RWPE1 (cell line): ENCODE measurements at regions not wholly inside any gene's neighbourhood (a gene's known extent, or its start where the extent isn't known, plus 50 kb on each side); places are given as distances from the start of the nearest gene placed in this dataset.

ENCODE experiments used
- CTCF ChIA-PET: fragments of 350-600 bp; sonication (Branson Sonifier 250); formaldehyde crosslinking; extraction: SDS; loops from one replicate; lab custom pipeline; 2021; lab: Yijun Ruan, JAX
- POLR2A ChIA-PET: fragments of 400-600 bp; formaldehyde crosslinking; extraction: SDS; loops from one replicate; lab custom pipeline; 2020; ENCODE audit warnings: antibody characterized with exemption; ENCODE audit not compliant: low non-redundant PET; lab: Yijun Ruan, JAX
- DNase-seq: peaks from one replicate; pipeline ENCODE4 v3.0.0; 2012; ENCODE audit warnings: low spot score
- H3K27ac ChIP-seq: fragments of 450-650 bp; 2 replicates; pipeline ENCODE4 v1.5.1; 2017
- TF ChIP-seq, protein P1 (sequence below): fragments of 450-650 bp; conservative IDR thresholded peaks from 2 replicates; pipeline ENCODE4 v1.5.1; 2017; ENCODE audit warnings: low read depth, mild to moderate bottlenecking

GRCh38 chr2:5401115-5401657 is 291.0 kb upstream of the SOX11 start:
- no peak for DNase-seq
- H3K27ac ChIP-seq, result no peak overlapping the region
- ChIA-PET POLR2A (no interaction called here), CTCF (interaction anchor here (0.6 kb wide), 1 partner anchor 73 kb away, joined by 3 read pairs; no protein-coding TSS in a partner anchor)
- TF ChIP-seq, protein P1, sequence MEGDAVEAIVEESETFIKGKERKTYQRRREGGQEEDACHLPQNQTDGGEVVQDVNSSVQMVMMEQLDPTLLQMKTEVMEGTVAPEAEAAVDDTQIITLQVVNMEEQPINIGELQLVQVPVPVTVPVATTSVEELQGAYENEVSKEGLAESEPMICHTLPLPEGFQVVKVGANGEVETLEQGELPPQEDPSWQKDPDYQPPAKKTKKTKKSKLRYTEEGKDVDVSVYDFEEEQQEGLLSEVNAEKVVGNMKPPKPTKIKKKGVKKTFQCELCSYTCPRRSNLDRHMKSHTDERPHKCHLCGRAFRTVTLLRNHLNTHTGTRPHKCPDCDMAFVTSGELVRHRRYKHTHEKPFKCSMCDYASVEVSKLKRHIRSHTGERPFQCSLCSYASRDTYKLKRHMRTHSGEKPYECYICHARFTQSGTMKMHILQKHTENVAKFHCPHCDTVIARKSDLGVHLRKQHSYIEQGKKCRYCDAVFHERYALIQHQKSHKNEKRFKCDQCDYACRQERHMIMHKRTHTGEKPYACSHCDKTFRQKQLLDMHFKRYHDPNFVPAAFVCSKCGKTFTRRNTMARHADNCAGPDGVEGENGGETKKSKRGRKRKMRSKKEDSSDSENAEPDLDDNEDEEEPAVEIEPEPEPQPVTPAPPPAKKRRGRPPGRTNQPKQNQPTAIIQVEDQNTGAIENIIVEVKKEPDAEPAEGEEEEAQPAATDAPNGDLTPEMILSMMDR, result no peak

- no peak overlapping the region for H3K27ac ChIP-seq
- CTCF ChIA-PET, result interaction anchor here (0.5 kb wide), 1 partner anchor 1703 kb away, joined by 4 read pairs; no protein-coding TSS in a partner anchor
- POLR2A ChIA-PET, result no interaction called here
- TF ChIP-seq, protein P1, result no peak
- no peak for DNase-seq
Measured at GRCh38 chr2:5403392-5403791, 288.8 kb upstream of the SOX11 start.

GRCh38 chr2:5409898-5410381 is 282.2 kb upstream of the SOX11 start:
- DNase-seq, result no peak
- TF ChIP-seq, protein P1, result no peak
- POLR2A ChIA-PET, result no interaction called here
- CTCF ChIA-PET, result interaction anchor here (0.7 kb wide), 1 partner anchor 49 kb away, joined by 4 read pairs; no protein-coding TSS in a partner anchor
- no peak overlapping the region for H3K27ac ChIP-seq

DNA sequence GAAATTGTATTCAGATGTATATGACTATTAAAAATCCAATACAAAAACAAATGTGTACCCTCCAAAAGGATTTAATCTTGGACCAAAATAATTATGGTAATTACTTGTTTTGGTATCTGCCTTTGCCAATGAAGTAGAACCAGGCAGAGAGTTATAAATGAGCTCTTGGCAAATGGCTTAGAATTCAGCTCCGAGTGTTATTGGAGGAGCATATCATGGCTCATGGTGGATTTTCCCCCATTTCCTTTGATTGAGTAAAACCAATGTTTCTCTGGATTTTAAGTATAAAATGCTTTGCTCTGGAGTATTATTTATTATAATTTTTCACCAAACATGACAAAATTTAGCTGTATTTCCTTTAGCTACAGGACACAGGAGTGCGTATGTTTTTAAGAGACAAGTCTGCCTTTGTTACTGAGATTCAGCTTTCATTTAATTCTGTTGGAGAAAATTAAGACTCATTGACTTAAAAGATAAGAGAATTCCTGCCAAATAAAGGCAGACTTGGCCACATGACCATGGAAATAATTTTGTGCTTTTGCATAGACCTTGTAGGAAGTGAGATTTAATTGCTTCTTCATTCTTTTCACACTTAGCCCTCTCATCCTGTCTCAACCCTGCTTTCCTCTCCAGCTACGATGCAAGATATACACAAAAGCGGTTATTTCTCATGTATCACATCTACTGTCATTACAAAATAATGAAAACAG is 281.0 kb upstream of the SOX11 start:
- CTCF ChIA-PET, result interaction anchor here (0.6 kb wide), 1 partner anchor 856 kb away, joined by 3 read pairs; no protein-coding TSS in a partner anchor
- POLR2A ChIA-PET, result no interaction called here
- H3K27ac ChIP-seq, result no peak overlapping the region
- TF ChIP-seq, protein P1, result no peak
- no peak for DNase-seq

GRCh38 chr2:5412001-5412400 is 280.2 kb upstream of the SOX11 start:
- no peak overlapping the region for H3K27ac ChIP-seq
- ChIA-PET POLR2A (no interaction called here), CTCF (no interaction called here)
- TF ChIP-seq, protein P1, result no peak
- DNase-seq, result no peak

DNA sequence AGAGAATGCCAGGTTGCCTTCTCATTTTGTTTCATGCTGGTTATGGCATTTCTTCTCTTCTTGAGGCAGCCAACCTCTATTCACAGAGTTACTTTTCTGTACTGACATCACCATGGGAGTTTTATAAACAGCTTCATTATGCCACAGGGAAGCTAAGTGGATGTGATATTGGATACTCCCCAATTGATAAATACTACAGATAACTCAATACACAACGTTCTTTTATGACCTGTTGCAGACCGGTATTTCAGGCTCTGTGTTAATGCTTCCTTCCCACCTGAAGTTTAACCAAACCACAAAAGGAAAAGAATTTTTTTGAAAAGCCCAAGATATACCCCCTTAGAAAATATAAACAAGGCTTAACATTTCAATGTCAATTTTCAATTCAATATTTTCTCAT is 258.3 kb upstream of the SOX11 start:
- POLR2A ChIA-PET, result no interaction called here
- CTCF ChIA-PET, result interaction anchor here (0.7 kb wide), 1 partner anchor 275 kb away, joined by 3 read pairs; no protein-coding TSS in a partner anchor
- H3K27ac ChIP-seq, result no peak overlapping the region
- TF ChIP-seq, protein P1, result no peak
- no peak for DNase-seq
